Stimulated activated CD4-positive, alpha-beta T cell treated with anti-CD3 and anti-CD28 coated beads, Interleukin-12 subunit alpha, Interleukin-12 subunit beta, amount 100 ng/mL, for 48 hours (primary cell): ENCODE measurements at regions not wholly inside any gene's neighbourhood (a gene's known extent, or its start where the extent isn't known, plus 50 kb on each side); places are given as distances from the start of the nearest gene placed in this dataset.
"Not testable (repeated sequence)": the region's sequence is repeated elsewhere in the genome, so short reads cannot be mapped to it uniquely, and the experiment has no call there.

Source experiments
- DNase-seq, 3 donors: peaks; one replicate each; pipeline ENCODE4 v3.0.0-alpha.2; 2020; ENCODE audit warnings: low read depth in 2 of 3, low spot score in 1 of 3

- no peak for DNase-seq
Measured at GRCh38 chr2:225254363-225254762, 145.1 kb upstream of the NYAP2 start.

- no peak for DNase-seq
Measured at GRCh38 chr2:225244933-225245332, 154.6 kb upstream of the NYAP2 start.

- DNase-seq = no peak
Measured at GRCh38 chr2:225236769-225237323, 162.7 kb upstream of the NYAP2 start.

GRCh38 chr2:225233234-225233633, 166.3 kb upstream of the NYAP2 start:
- no peak for DNase-seq

- DNase-seq = no peak
Measured at GRCh38 chr2:225231900-225232299, 167.6 kb upstream of the NYAP2 start.

GRCh38 chr2:225229346-225229745, 170.2 kb upstream of the NYAP2 start:
- not testable (repeated sequence) for DNase-seq

- DNase-seq = no peak
Measured at GRCh38 chr2:225226441-225226840, 173.1 kb upstream of the NYAP2 start.

GRCh38 chr2:225223301-225223700, 176.2 kb upstream of the NYAP2 start:
- no peak for DNase-seq

- DNase-seq = no peak
Measured at GRCh38 chr2:225207471-225207870, 165.2 kb upstream of the DOCK10 start.

GRCh38 chr2:225207043-225207442, 164.8 kb upstream of the DOCK10 start:
- no peak for DNase-seq

- no peak for DNase-seq
Measured at GRCh38 chr2:225196579-225196978, 154.3 kb upstream of the DOCK10 start.

- no peak for DNase-seq
Measured at GRCh38 chr2:225192869-225193268, 150.6 kb upstream of the DOCK10 start.

GRCh38 chr2:225190987-225191386, 148.7 kb upstream of the DOCK10 start:
- DNase-seq = no peak

GRCh38 chr2:225184948-225185347, 142.7 kb upstream of the DOCK10 start:
- no peak for DNase-seq

- DNase-seq = no peak
Measured at GRCh38 chr2:225182126-225182525, 139.9 kb upstream of the DOCK10 start.

GRCh38 chr2:225177098-225177497, 134.8 kb upstream of the DOCK10 start:
- DNase-seq = no peak

GRCh38 chr2:225173909-225174308, 131.6 kb upstream of the DOCK10 start:
- no peak for DNase-seq

GRCh38 chr2:225171350-225171749, 129.1 kb upstream of the DOCK10 start:
- DNase-seq = no peak

- no peak for DNase-seq
Measured at GRCh38 chr2:225170162-225170561, 127.9 kb upstream of the DOCK10 start.

- DNase-seq = no peak
Measured at GRCh38 chr2:225169396-225169795, 127.1 kb upstream of the DOCK10 start.

GRCh38 chr2:225165052-225165451, 122.8 kb upstream of the DOCK10 start:
- DNase-seq = no peak

GRCh38 chr2:225164401-225165050, 122.3 kb upstream of the DOCK10 start:
- DNase-seq = no peak

GRCh38 chr2:225158360-225158759, 116.1 kb upstream of the DOCK10 start:
- no peak for DNase-seq
